GF-D8 (cell line): ENCODE measurements at regions not wholly inside any gene's neighbourhood (a gene's known extent, or its start where the extent isn't known, plus 50 kb on each side); places are given as distances from the start of the nearest gene placed in this dataset.

Experiments used
- DNase-seq: peaks from one replicate; lab custom pipeline; 2025; lab: John Stamatoyannopoulos, UW

GRCh38 chr22:48807155-48807554 lies 1020.5 kb downstream of the BRD1 start:
- DNase-seq, result no peak

- DNase-seq, result no peak
Measured at GRCh38 chr22:48806227-48806781, 1021.4 kb downstream of the BRD1 start.

GRCh38 chr22:48805516-48805915 lies 1022.2 kb downstream of the BRD1 start:
- DNase-seq, result no peak

- no peak for DNase-seq
Measured at GRCh38 chr22:48804811-48805301, 1022.8 kb downstream of the BRD1 start.

GRCh38 chr22:48803948-48804810 lies 1023.5 kb downstream of the BRD1 start:
- DNase-seq, result no peak

- no peak for DNase-seq
Measured at GRCh38 chr22:48803171-48803947, 1024.3 kb downstream of the BRD1 start.

GRCh38 chr22:48802576-48802975 lies 1025.1 kb downstream of the BRD1 start:
- no peak for DNase-seq

GRCh38 chr22:48800886-48801607 lies 1026.6 kb downstream of the BRD1 start:
- DNase-seq, result no peak

GRCh38 chr22:48800036-48800885 lies 1027.4 kb downstream of the BRD1 start:
- no peak for DNase-seq

- no peak for DNase-seq
Measured at GRCh38 chr22:48799227-48799970, 1028.3 kb downstream of the BRD1 start.

GRCh38 chr22:48798281-48799226 lies 1029.1 kb downstream of the BRD1 start:
- DNase-seq, result no peak

- no peak for DNase-seq
Measured at GRCh38 chr22:48797731-48798130, 1029.9 kb downstream of the BRD1 start.

GRCh38 chr22:48796310-48797015 lies 1031.2 kb downstream of the BRD1 start:
- no peak for DNase-seq

- no peak for DNase-seq
Measured at GRCh38 chr22:48795664-48796063, 1032.0 kb downstream of the BRD1 start.

GRCh38 chr22:48794906-48795305 lies 1032.8 kb downstream of the BRD1 start:
- no peak for DNase-seq

GRCh38 chr22:48793949-48794348 lies 1033.7 kb downstream of the BRD1 start:
- no peak for DNase-seq

- DNase-seq, result no peak
Measured at GRCh38 chr22:48786679-48786996, 1041.0 kb downstream of the BRD1 start.

GRCh38 chr22:48785792-48786678 lies 1041.6 kb downstream of the BRD1 start:
- DNase-seq, result no peak
